ENCODE measurements at regions not wholly inside any gene's neighbourhood (a gene's known extent, or its start where the extent isn't known, plus 50 kb on each side); places are given as distances from the start of the nearest gene placed in this dataset.

GRCh38 chr4:43234626-43235415 lies 342.3 kb downstream of the GRXCR1 start:
- no peak for TF ChIP-seq BHLHE40 (IDR thresholded peaks at IDR 0.05; ENCODE audit: borderline replicate concordance)
- no peak for TF ChIP-seq SP1 (IDR thresholded peaks at IDR 0.05)
- no peak for TF ChIP-seq ZNF384 (IDR thresholded peaks at IDR 0.05)
- TF ChIP-seq FOXM1 (IDR thresholded peaks at IDR 0.05; ENCODE audit: borderline replicate concordance), result no peak
- no peak for TF ChIP-seq FOXA1 (IDR thresholded peaks at IDR 0.05)
- no peak for TF ChIP-seq SUZ12 (IDR thresholded peaks at IDR 0.05)
- TF ChIP-seq LEF1 (IDR thresholded peaks at IDR 0.05; ENCODE audit: borderline replicate concordance), result no peak
- no peak for TF ChIP-seq TARDBP (IDR thresholded peaks at IDR 0.05)

Data from HEK293T (cell line).